HG03457 (cell line): ENCODE measurements at regions not wholly inside any gene's neighbourhood (a gene's known extent, or its start where the extent isn't known, plus 50 kb on each side); places are given as distances from the start of the nearest gene placed in this dataset.
"Not testable (repeated sequence)": the region's sequence is repeated elsewhere in the genome, so short reads cannot be mapped to it uniquely, and the experiment has no call there.

Experiments used
- ATAC-seq: cut with Tn5 transposase; IDR thresholded peaks from one replicate; pipeline ENCODE4 v1.9.1; 2021; ENCODE audit warnings: moderate number of reproducible peaks; ENCODE audit not compliant: unreplicated experiment

DNA sequence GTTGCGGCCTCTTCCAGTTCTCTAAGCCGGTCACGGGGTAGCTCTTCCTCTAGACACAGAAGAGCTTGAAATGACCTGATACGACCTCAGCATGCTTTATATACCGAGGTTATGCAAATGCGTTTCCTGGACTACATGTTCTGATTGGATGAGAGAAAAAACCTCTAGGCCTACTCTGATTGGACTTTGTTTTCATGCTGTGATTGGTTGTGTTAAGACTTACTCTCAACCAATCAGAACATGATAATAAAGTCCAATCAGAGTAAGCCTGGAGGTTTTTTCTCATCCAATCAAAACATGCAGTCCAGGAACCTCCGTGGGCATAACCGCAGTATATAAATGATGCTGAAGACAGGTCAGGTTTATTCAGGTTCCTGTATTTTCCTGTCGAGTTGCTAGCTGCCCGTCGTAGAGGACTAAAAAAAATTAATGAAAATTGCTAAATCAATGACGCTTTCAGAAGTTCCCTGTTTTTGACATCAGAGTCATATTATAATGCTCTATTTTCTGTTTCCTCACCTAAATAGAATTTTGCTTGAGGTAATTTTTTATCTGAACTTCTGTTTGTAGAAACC is 177.4 kb downstream of the POTEB3 start:
- no peak for ATAC-seq

- no peak for ATAC-seq
Measured at GRCh38 chr15:21261965-21262850, 178.1 kb downstream of the POTEB3 start.

GRCh38 chr15:21261396-21261964 is 178.8 kb downstream of the POTEB3 start:
- ATAC-seq, result no peak

- no peak for ATAC-seq
Measured at GRCh38 chr15:21260966-21261395, 179.3 kb downstream of the POTEB3 start.

GRCh38 chr15:21258635-21259034 is 181.7 kb downstream of the POTEB3 start:
- not testable (repeated sequence) for ATAC-seq

GRCh38 chr15:21249508-21250019 is 190.7 kb downstream of the POTEB3 start:
- ATAC-seq, result not testable (repeated sequence)
